ENCODE measurements at regions not wholly inside any gene's neighbourhood (a gene's known extent, or its start where the extent isn't known, plus 50 kb on each side); places are given as distances from the start of the nearest gene placed in this dataset.

- no peak for DNase-seq (ENCODE audit: low read depth)
Measured at GRCh38 chr14:101466456-101467180, 94.7 kb upstream of the DIO3 start.

GRCh38 chr14:101467181-101467926 lies 93.9 kb upstream of the DIO3 start:
- no peak for DNase-seq (ENCODE audit: low read depth)

GRCh38 chr14:101469382-101470247 lies 91.7 kb upstream of the DIO3 start:
- no peak for DNase-seq (ENCODE audit: low read depth)

- no peak for DNase-seq (ENCODE audit: low read depth)
Measured at GRCh38 chr14:101470266-101470665, 91.0 kb upstream of the DIO3 start.

- DNase-seq (ENCODE audit: low read depth): no peak
Measured at GRCh38 chr14:101471723-101472517, 89.4 kb upstream of the DIO3 start.

GRCh38 chr14:101472518-101472849 lies 88.8 kb upstream of the DIO3 start:
- no peak for DNase-seq (ENCODE audit: low read depth)

DNA sequence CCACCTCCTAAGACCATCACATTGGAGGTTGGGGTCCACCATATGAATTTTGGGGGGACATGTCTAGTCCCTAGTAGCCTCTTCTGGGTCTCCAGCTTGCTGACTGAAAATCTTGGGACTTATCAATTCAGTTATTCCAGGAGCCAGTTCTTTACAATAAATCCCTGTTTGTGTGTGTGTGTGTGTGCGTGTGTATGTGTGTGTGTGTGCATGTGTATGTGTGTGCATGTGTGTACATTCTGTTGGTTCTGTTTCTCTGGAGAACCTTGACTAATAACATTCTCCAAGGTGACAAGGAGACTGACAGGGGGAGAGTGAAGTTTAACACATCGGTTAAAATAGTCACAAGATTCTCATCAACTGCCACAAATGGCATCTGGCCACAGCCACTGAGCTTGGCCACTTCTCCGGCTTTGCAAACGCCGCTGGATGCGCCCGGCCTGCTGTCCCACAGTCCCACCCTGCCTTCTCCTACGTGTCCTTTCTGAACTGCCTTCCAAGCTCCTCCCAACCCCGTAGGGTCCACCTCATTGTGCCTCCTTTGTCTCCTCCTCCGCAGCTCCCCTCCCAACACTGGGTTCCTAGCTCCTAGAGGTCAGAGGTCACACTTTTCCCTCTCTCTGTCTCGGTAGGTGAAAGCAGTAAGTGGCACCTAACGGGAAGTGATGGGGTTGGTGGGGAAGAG lies 88.1 kb upstream of the DIO3 start:
- DNase-seq (ENCODE audit: low read depth): no peak

DNA sequence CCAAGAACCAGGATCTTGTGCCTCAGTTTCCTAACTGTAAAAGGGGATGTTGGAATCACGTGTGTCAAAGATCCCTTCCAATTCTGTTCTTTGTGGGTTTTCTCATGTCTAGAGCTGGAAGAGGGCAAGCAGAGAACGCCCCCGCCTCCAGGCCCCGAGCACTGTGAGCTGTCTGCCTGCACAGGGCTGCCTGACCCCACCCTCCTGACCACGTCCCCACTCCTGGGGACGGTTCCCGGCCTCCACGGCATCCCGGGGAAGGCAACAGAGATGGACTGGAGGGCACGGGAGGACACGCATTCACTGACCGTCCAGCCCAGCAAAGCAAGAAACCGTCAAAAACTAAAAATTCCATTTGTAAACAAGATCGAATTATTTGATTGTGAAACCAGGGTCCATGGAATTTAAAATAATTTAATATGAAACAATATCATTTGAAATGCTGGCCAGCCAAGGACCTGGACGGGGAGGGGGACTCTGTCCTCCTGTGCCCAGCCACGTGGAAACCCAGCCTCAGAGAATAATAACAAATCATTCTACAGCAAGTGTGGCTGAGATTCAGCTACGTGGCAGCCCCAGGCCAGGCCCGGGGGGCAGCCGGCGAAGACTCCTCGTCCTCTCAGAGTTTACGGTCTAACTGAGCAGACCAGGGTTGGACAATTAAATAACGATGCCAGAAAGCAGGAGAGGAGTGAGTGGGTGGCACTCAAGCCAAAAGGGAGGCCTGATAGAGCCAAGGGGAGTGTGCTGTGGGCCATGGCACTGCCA lies 87.3 kb upstream of the DIO3 start:
- DNase-seq (ENCODE audit: low read depth): no peak

DNA sequence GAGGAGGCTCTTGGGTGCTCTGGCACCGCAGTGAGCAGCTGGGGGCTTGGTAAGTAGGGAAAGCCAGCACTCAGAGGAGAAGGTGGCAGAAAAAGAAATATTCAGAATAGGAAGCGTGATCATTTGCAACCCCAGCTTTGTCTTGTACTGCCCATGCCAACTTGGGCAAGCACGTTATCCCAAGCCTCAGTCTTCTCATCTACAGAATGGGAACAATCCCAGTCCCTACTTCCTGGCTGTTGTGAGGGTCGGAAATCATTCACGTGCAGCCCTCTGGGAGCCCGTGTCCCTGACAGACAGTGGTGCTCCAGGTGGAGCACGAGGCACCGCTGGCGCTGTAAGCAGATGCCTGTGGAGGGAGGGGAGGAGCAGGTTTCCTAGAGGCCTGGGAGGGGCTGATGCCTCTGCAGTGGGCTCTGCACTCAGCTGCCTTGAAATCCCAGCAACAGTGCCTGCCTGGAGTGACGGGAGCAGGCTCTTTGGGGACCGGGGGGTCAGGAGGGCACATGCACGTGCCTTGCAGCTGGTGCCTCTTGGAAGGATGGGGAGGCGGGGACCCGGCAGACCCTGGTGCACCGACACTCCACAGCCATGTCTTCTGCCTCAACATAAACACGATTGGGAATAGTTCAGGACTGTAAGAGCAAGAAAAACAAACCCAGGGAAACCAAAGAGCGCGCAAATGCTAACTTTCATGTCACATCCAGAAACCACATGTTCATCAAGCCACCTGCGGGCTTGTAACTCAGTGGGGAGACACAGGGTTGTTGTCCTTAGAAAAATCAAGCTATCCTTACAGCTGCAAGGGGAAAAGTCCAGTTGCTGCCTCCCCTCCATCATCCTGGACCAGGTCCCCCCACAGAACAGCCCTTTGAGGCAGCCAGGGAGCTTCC lies 86.5 kb upstream of the DIO3 start:
- no peak for DNase-seq (ENCODE audit: low read depth)

- DNase-seq (ENCODE audit: low read depth): no peak
Measured at GRCh38 chr14:101475456-101476257, 85.6 kb upstream of the DIO3 start.

DNA sequence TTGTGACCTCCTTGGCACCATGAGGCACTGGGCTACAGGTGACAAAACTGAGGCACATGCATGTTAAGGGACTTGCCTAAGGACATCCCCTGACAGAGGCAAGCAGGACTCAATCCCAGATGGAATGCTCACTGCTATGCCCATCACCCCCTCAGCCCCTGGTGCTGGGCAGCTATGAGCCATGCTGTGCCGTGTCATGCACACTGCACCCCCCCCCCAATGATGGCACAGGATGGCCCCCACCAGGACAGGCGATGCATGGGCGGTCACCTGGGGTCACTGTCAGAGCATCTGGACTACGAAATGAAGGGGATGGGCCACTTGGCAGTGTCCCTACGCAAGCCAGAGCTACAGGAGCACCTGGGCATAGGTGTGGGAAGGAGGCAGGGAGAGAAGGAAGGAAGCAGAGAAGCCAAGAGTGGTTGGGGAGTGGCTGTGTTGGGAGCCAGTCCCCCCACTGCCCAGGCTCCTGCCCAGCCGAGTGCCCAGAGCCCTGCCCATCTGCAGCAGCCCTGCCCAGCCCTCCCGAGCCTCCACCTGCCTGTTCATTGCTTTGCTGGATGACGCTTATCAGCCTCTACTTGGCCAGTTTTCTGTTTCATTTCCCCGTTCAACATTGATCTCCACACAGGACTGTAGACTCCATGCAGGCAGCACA lies 84.9 kb upstream of the DIO3 start:
- DNase-seq (ENCODE audit: low read depth): no peak

DNA sequence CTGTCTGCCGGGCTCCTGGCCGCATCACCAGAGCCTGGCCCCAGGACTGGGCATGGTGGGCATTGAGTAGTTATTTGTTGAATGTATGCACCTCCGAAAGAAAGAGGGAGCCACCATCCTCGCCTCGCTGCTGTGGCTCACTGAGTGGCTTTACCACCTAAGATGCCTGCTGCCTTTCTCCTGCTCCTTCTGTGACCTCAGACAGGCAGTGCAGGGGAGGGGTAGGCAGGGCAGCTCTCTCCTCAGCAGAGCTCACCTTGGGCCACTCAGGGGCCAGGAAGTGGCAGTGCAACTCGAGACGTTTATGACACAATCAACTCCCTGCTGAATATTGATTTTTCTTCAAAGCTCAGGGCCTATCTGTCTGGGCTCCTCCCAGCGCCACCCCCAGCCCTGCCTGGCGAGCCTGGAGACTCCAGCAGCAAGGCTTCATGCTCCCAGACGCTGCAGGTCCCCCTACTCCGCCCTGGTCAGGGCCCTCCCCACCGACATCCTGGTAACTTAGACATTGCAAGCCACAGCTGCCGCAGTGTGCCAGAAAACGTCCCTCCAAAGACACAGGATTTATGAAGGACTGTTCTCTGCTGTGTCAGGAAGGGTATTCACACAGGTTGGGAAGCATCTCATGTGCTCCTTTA lies 84.3 kb upstream of the DIO3 start:
- no peak for DNase-seq (ENCODE audit: low read depth)

DNA sequence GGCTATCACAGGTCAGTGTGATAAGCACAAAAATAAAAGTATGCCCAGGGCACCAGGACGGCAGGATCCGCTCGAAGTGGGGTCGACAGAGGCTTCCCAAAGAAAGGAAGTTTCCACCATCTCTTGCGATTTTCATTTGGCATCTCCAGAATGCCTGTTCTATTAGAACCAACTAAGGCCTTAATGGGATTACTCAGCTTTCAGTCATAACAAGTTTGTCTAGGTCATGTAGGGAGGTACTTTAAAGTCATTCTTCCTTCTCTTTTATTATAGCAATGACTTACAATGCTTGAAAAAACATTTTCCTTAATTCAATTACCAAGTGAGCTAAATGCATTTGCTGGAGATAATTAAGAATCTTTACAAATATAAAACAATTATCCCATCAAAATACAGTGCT lies 83.6 kb upstream of the DIO3 start:
- no peak for DNase-seq (ENCODE audit: low read depth)

DNA sequence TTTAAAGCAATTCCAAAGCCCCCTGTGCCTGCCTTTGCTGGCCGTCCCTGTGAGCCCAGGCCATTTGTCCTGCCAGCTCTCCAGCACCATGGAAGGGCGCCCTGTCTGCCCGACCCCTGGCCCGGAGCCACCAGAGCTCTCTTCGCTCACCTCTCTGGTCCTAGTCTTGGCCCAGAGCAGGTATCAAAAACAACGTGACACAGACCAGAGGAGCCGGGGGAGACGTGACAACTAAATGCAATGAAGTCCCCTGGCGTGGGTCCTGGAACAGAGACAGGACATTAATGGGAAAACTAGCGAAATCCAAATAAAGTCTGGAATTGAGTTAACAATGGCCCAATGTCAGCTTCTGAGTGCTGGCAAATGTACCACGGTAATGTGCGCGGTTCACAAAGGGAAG lies 83.2 kb upstream of the DIO3 start:
- DNase-seq (ENCODE audit: low read depth): no peak

DNA sequence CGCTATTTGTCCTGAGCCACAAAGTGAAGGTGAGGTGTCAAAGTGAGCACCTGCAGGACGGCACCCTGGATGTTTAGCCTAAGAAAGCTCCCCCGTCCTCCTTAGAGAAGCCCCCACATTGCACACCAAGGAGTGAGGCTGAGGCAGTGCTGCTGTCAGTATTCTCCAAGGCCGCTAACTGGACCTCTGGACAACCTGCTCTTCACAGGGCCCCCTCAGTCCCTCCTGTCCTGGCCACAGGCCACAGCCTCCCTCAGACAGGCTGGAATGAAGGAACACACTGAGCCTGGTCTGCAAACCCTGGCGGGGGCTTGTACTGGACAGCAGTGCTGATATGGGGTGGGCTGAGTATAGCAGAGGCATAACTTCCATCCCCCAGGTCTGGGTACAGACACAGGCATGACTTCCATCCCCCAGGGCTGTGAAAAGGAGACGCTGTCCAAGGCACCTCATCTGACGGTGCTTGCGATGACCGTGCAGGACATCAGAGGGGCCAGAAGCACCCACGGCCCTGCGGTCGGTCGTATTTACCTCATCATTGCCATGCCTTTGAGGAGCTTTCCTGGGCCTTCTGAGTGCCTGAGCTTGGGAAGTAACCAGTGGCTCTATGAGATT lies 82.4 kb upstream of the DIO3 start:
- no peak for DNase-seq (ENCODE audit: low read depth)

GRCh38 chr14:101480022-101480746 lies 81.1 kb upstream of the DIO3 start:
- DNase-seq (ENCODE audit: low read depth): no peak
